Sigmoid colon (tissue), 4 donors: ENCODE measurements at regions not wholly inside any gene's neighbourhood (a gene's known extent, or its start where the extent isn't known, plus 50 kb on each side); places are given as distances from the start of the nearest gene placed in this dataset.

Experiments
- CTCF ChIP-seq, 4 experiments: fragments of 450-650 bp in 3 of 4; fragments of 200-600 bp in 1 of 4; IDR thresholded peaks; one replicate each; pipeline ENCODE4 v1.5.1; 2016 to 2019; ENCODE audit warnings: antibody characterized with exemption in 4 of 4, mild to moderate bottlenecking in 3 of 4, moderate library complexity in 2 of 4
- EP300 ChIP-seq, 4 donors: sonication (generic); formaldehyde crosslinking; IDR thresholded peaks; one replicate each; pipeline ENCODE4 v1.6.1; 2017; ENCODE audit warnings: antibody characterized with exemption in 4 of 4
- POLR2A ChIP-seq, 2 donors: fragments of 450-650 bp; IDR thresholded peaks; one replicate each; pipeline ENCODE4 v1.6.1; 2016; ENCODE audit warnings: antibody characterized with exemption in 2 of 2, mild to moderate bottlenecking in 2 of 2, moderate library complexity in 2 of 2
- POLR2AphosphoS5 ChIP-seq, 4 donors: sonication (generic); formaldehyde crosslinking; IDR thresholded peaks; one replicate each; pipeline ENCODE4 v1.6.1; 2017; ENCODE audit warnings: antibody characterized with exemption in 4 of 4

GRCh38 chr3:197368821-197369220, 70.4 kb upstream of the DLG1 start:
- TF ChIP-seq EP300 (IDR thresholded peaks at IDR 0.05) (no peak), CTCF (IDR thresholded peaks at IDR 0.05) (no peak), POLR2A (IDR thresholded peaks at IDR 0.05) (no peak), POLR2AphosphoS5 (IDR thresholded peaks at IDR 0.05) (no peak)
